ENCODE measurements at regions not wholly inside any gene's neighbourhood (a gene's known extent, or its start where the extent isn't known, plus 50 kb on each side); places are given as distances from the start of the nearest gene placed in this dataset.

DNA sequence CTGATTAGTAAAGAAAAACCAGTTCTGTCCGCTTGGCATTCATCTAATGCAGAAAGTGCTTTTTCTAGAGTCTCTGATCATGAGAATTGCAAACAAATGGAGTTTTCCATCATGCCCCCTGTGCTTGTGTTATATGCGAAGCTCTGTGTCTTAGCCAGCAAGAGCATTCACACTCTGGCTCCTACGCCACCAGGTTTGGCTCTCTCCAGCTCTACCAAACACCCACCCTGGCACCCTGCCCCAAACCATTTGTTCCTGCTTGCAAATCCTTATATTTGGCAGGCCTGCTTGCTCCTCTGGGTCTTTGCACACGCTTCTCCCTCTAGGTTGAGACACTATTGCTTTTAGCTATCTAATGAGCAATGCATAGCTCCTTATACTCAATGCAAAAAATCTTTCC is 204.1 kb upstream of the CYRIA start:
- H3K4me1 ChIP-seq (ENCODE audit: insufficient read depth, low read length), result no peaks in the 10 kb centered on the region
- TF ChIP-seq, protein P1, sequence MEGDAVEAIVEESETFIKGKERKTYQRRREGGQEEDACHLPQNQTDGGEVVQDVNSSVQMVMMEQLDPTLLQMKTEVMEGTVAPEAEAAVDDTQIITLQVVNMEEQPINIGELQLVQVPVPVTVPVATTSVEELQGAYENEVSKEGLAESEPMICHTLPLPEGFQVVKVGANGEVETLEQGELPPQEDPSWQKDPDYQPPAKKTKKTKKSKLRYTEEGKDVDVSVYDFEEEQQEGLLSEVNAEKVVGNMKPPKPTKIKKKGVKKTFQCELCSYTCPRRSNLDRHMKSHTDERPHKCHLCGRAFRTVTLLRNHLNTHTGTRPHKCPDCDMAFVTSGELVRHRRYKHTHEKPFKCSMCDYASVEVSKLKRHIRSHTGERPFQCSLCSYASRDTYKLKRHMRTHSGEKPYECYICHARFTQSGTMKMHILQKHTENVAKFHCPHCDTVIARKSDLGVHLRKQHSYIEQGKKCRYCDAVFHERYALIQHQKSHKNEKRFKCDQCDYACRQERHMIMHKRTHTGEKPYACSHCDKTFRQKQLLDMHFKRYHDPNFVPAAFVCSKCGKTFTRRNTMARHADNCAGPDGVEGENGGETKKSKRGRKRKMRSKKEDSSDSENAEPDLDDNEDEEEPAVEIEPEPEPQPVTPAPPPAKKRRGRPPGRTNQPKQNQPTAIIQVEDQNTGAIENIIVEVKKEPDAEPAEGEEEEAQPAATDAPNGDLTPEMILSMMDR (IDR thresholded peaks at IDR 0.05), result no peak
- H3K36me3 ChIP-seq (ENCODE audit: insufficient read depth, low read length), result no peaks in the 10 kb centered on the region
- Mint-ChIP-seq H3K4me1 (ENCODE audit: low read depth) (no peaks in the 10 kb centered on the region), H3K27me3 (no peaks in the 10 kb centered on the region), H3K27ac (no peak overlapping the region), H3K4me3 (no peak overlapping the region), H3K9me3 (no peaks in the 10 kb centered on the region), H3K36me3 (ENCODE audit: low read depth) (no peaks in the 10 kb centered on the region)
- ATAC-seq (ENCODE audit: poor library complexity), result no peak
- DNase-seq, result no peak
- ChIA-PET CTCF (no interaction called here), POLR2A (no interaction called here)
- intact Hi-C loops (cut with DNase I, micrococcal nuclease), result no loop called here
- no peak overlapping the region for H3K4me3 ChIP-seq (ENCODE audit: low read length)
- H3K9me3 ChIP-seq (ENCODE audit: control insufficient read depth in 1 of 2, insufficient read depth in 1 of 2, low read length in 2 of 2), result no peaks in the 10 kb centered on the region
- no peaks in the 10 kb centered on the region for H3K27me3 ChIP-seq (ENCODE audit: control insufficient read depth in 1 of 2, insufficient read depth in 2 of 2, low read length in 2 of 2)
- no peak overlapping the region for H3K27ac ChIP-seq (ENCODE audit: low read depth in 1 of 2, low read length in 2 of 2)

DNA sequence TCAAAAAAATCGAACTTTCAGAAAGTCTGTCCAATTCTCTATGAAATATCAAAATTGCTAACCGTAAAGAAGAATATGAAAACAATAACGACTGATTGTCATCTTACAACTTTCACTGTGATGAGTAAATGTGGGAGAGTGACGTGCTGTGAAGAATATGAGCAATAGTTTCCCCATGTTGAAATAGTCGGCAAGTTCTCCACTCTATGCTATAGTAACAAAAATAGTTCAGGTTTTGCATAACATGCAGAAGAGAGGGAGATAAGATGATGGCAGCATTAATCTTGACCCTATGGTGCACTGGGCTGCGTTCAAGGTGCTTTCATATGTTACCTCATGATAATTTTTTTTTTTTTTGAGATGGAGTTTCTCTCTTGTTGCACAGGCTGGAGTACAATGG is 196.8 kb upstream of the CYRIA start:
- no peaks in the 10 kb centered on the region for H3K27me3 ChIP-seq (ENCODE audit: control insufficient read depth in 1 of 2, insufficient read depth in 2 of 2, low read length in 2 of 2)
- no peak overlapping the region for H3K4me3 ChIP-seq (ENCODE audit: low read length)
- DNase-seq (peak in 2 of 14 experiments; percentile 37 to 49), ATAC-seq (ENCODE audit: poor library complexity) (no peak)
- H3K4me1 Mint-ChIP-seq (ENCODE audit: low read depth), result no peaks in the 10 kb centered on the region
- intact Hi-C loops (cut with DNase I, micrococcal nuclease), result no loop called here
- ChIA-PET POLR2A (no interaction called here), CTCF (no interaction called here)
- no peaks in the 10 kb centered on the region for H3K9me3 ChIP-seq (ENCODE audit: control insufficient read depth in 1 of 2, insufficient read depth in 1 of 2, low read length in 2 of 2)
- H3K9me3 Mint-ChIP-seq, result peaks cover 2% of the 10 kb centered on the region
- no peaks in the 10 kb centered on the region for H3K4me1 ChIP-seq (ENCODE audit: insufficient read depth, low read length)
- H3K27ac Mint-ChIP-seq, result no peak overlapping the region
- H3K4me3 Mint-ChIP-seq, result no peak overlapping the region
- no peaks in the 10 kb centered on the region for H3K27me3 Mint-ChIP-seq
- TF ChIP-seq, protein P1 (IDR thresholded peaks at IDR 0.05), result no peak
- no peaks in the 10 kb centered on the region for H3K36me3 ChIP-seq (ENCODE audit: insufficient read depth, low read length)
- no peak overlapping the region for H3K27ac ChIP-seq (ENCODE audit: low read depth in 1 of 2, low read length in 2 of 2)
- no peaks in the 10 kb centered on the region for H3K36me3 Mint-ChIP-seq (ENCODE audit: low read depth)

DNA sequence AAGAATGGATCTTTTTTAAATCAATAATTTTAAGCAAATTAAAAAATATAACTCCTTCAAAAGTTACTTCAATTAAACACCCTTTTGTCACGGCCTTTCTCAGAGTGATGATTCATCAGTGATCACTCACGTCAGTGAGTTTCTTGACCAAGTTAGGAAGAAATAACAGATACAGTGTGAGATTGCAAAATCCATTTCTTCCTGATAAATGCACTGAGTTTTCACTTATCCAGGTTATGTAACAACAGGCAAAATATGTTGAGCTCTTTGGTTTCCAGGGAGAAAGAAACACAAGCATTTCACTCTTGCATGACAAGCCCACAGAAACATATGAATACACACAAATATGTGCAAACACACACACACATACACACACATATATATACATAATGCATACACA is 195.9 kb upstream of the CYRIA start:
- Mint-ChIP-seq H3K4me3 (no peak overlapping the region), H3K4me1 (ENCODE audit: low read depth) (no peaks in the 10 kb centered on the region), H3K36me3 (ENCODE audit: low read depth) (no peaks in the 10 kb centered on the region), H3K9me3 (peaks cover 2% of the 10 kb centered on the region), H3K27ac (no peak overlapping the region), H3K27me3 (no peaks in the 10 kb centered on the region)
- H3K27me3 ChIP-seq (ENCODE audit: control insufficient read depth in 1 of 2, insufficient read depth in 2 of 2, low read length in 2 of 2), result no peaks in the 10 kb centered on the region
- H3K4me3 ChIP-seq (ENCODE audit: low read length), result no peak overlapping the region
- TF ChIP-seq, protein P1 (IDR thresholded peaks at IDR 0.05), result no peak
- H3K36me3 ChIP-seq (ENCODE audit: insufficient read depth, low read length), result no peaks in the 10 kb centered on the region
- ChIA-PET POLR2A (no interaction called here), CTCF (no interaction called here)
- no peak overlapping the region for H3K27ac ChIP-seq (ENCODE audit: low read depth in 1 of 2, low read length in 2 of 2)
- no peaks in the 10 kb centered on the region for H3K4me1 ChIP-seq (ENCODE audit: insufficient read depth, low read length)
- DNase-seq (peak in 2 of 14 experiments; percentile 33 to 52), ATAC-seq (ENCODE audit: poor library complexity) (no peak)
- no peaks in the 10 kb centered on the region for H3K9me3 ChIP-seq (ENCODE audit: control insufficient read depth in 1 of 2, insufficient read depth in 1 of 2, low read length in 2 of 2)
- intact Hi-C loops (cut with DNase I, micrococcal nuclease), result no loop called here
